ENCODE measurements at regions not wholly inside any gene's neighbourhood (a gene's known extent, or its start where the extent isn't known, plus 50 kb on each side); places are given as distances from the start of the nearest gene placed in this dataset.

DNA sequence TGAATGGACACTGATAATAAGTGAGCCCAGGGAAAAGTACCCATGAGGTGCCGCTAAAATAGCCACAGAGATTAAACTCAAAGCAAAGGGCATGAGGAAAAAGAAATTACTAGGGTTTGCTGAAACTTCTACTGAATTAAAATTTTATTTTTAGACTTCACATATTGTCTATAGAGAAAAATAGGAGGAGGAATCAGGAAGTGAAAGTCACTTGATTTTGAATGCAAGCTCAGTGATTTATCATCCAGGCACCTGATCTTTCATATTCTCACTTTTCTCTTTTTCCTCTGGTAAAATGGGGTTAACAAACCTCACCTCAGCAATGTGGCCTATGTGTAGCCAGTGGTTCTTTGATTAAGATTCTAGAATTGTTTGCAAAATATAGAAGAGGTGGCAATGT is 479.8 kb downstream of the BCL11B start:
- H3K27ac ChIP-seq: no peak overlapping the region
- H3K4me1 ChIP-seq: no peaks in the 10 kb centered on the region
- TF ChIP-seq POLR2AphosphoS5 (IDR thresholded peaks at IDR 0.05) (no peak), POLR2A (IDR thresholded peaks at IDR 0.05) (no peak), CTCF (IDR thresholded peaks at IDR 0.05) (no peak), EP300 (IDR thresholded peaks at IDR 0.05) (no peak)
- peaks cover 9% of the 10 kb centered on the region for H3K27me3 ChIP-seq
- no peak for ATAC-seq
- H3K9me3 ChIP-seq: peaks cover 0 to 19% (median 0%) of the 10 kb centered on the region in 3 donors
- H3K4me3 ChIP-seq: no peak overlapping the region
- no peaks in the 10 kb centered on the region for H3K36me3 ChIP-seq
- 80 to 92% methylated on average over 1 of the region's 1 CpG for WGBS, 2 donors (ENCODE audit: low coverage in 1 of 2)

DNA sequence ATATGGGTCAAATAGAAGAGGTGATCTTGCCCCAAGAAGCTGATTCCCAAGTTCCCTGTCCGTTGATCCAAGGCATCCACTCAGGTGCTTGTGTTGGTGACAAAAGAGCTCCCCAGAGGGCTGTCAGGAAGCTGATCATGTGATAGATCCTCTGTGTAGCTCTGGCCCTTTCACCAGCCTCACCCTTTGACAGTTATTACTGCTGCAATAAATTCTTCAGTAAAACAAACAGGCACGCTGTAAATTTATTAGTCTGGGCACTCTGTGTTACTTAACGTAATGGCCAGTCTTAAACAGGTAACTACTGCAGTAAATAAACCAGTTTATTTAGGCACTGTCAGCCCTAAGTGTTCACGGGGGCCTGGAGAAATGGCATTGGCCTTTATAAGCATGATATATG is 473.9 kb downstream of the BCL11B start:
- TF ChIP-seq POLR2AphosphoS5 (IDR thresholded peaks at IDR 0.05) (no peak), EP300 (IDR thresholded peaks at IDR 0.05) (no peak), CTCF (IDR thresholded peaks at IDR 0.05) (no peak), POLR2A (IDR thresholded peaks at IDR 0.05) (no peak)

DNA sequence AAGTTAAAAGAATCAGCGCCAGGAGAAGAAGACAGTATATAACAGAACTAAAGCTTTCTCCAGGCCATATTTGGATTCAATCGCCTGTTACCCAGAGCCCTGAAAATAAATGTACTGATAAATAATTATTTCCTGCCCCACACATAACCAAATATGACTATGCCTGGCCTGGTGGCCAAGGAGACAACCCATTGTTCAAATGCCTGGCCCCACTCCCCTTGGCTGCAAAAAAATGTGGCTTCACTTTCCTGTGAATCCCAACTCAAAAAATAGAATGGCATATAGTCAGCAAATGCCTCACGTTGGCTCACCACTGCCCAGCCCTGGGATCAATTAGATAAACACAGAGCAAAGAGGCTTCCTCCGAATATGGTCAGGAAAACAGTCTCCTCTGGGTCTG is 472.1 kb downstream of the BCL11B start:
- peaks cover 6% of the 10 kb centered on the region for H3K27me3 ChIP-seq
- H3K4me3 ChIP-seq: no peak overlapping the region
- peaks cover 0 to 10% (median 0%) of the 10 kb centered on the region in 3 donors for H3K9me3 ChIP-seq
- TF ChIP-seq POLR2A (IDR thresholded peaks at IDR 0.05) (no peak), POLR2AphosphoS5 (IDR thresholded peaks at IDR 0.05) (no peak), CTCF (IDR thresholded peaks at IDR 0.05) (no peak), EP300 (IDR thresholded peaks at IDR 0.05) (no peak)
- no peaks in the 10 kb centered on the region for H3K36me3 ChIP-seq
- no peak for ATAC-seq
- WGBS, 2 donors (ENCODE audit: low coverage in 1 of 2): 29 to 38% methylated on average over 3 to 4 of the region's 4 CpGs
- H3K4me1 ChIP-seq: no peaks in the 10 kb centered on the region
- H3K27ac ChIP-seq: no peak overlapping the region

More for the DNA sequence above, 473.9 kb downstream of the BCL11B start:
- no peak overlapping the region for H3K4me3 ChIP-seq
- H3K4me1 ChIP-seq: no peaks in the 10 kb centered on the region
- peaks cover 6% of the 10 kb centered on the region for H3K27me3 ChIP-seq
- peaks cover 0 to 19% (median 0%) of the 10 kb centered on the region in 3 donors for H3K9me3 ChIP-seq
- H3K27ac ChIP-seq: no peak overlapping the region
- 53 to 80% methylated on average over 1 to 4 of the region's 4 CpGs for WGBS, 2 donors (ENCODE audit: low coverage in 1 of 2)
- H3K36me3 ChIP-seq: no peaks in the 10 kb centered on the region
- no peak for ATAC-seq

- TF ChIP-seq EP300 (IDR thresholded peaks at IDR 0.05) (no peak), POLR2AphosphoS5 (IDR thresholded peaks at IDR 0.05) (no peak), POLR2A (IDR thresholded peaks at IDR 0.05) (no peak), CTCF (IDR thresholded peaks at IDR 0.05) (no peak)
- Histone ChIP-seq H3K4me3 (no peak overlapping the region), H3K4me1 (no peaks in the 10 kb centered on the region), H3K36me3 (no peaks in the 10 kb centered on the region), H3K27me3 (peaks cover 6% of the 10 kb centered on the region), H3K27ac (no peak overlapping the region), H3K9me3 (peaks cover 0 to 4% (median 0%) of the 10 kb centered on the region in 3 donors)
- no CpG with 5 or more reads among the region's 9 CpGs for WGBS, 2 donors (ENCODE audit: low coverage in 1 of 2)
- ATAC-seq: no peak
These were observed 470.0 kb downstream of the BCL11B start for GRCh38 chr14:98802044-98802443.

DNA sequence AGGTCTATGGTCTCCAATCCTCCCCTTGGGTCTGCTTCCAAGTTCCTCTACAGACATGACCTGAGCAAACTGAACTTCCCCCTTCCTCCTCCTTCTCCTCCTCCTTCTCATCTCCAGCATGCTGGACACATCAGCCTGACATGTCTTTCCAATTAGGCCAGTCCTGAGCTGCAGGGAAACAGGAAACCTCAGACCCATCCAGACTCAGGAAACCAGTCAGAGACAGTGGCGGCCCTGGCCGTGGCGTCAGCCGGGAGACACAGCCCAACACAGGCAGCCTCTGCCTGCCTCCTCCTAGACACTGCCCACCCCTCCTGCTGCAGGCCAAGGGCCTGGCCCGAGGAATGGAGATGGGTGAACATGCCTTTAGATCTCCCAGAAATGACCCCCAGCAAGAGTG is 468.8 kb downstream of the BCL11B start:
- no CpG with 5 or more reads among the region's 5 CpGs for WGBS, 2 donors (ENCODE audit: low coverage in 1 of 2)
- no peak overlapping the region for H3K27ac ChIP-seq
- no peak for ATAC-seq
- H3K4me1 ChIP-seq: no peaks in the 10 kb centered on the region
- H3K4me3 ChIP-seq: no peak overlapping the region
- TF ChIP-seq CTCF (IDR thresholded peaks at IDR 0.05) (no peak), POLR2A (IDR thresholded peaks at IDR 0.05) (no peak), POLR2AphosphoS5 (IDR thresholded peaks at IDR 0.05) (no peak), EP300 (IDR thresholded peaks at IDR 0.05) (no peak)
- peaks cover 0 to 4% (median 0%) of the 10 kb centered on the region in 3 donors for H3K9me3 ChIP-seq
- peaks cover 6% of the 10 kb centered on the region for H3K27me3 ChIP-seq
- no peaks in the 10 kb centered on the region for H3K36me3 ChIP-seq
